ENCODE measurements at regions not wholly inside any gene's neighbourhood (a gene's known extent, or its start where the extent isn't known, plus 50 kb on each side); places are given as distances from the start of the nearest gene placed in this dataset.

DNA sequence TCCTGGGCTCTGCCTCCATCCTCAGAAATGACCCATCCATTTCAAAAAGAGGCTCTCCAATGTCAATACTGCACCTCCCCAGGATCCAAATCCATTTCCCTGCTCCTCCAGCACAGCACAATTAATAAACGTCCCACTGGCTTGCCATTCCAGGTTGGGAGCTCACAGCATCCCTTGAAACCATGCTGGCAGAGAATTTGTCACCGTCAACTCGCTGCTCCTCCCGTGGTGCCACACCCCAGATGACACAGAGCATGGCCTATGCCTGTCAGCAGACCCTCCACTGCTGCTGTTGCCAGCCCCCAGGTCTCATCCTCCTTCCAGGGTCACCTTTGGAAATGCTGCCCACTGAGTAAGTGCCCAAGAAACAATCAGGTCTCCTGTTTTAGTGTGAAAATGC lies 53.0 kb upstream of the UQCRFS1 start:
- Histone ChIP-seq H4K91ac (replicated peaks; ENCODE audit: insufficient read length, low read length) (no peak overlapping the region), H2BK20ac (ENCODE audit: low read length) (no peak overlapping the region), H4K5ac (ENCODE audit: insufficient read length, low read depth, low read length) (no peak overlapping the region), H2BK12ac (ENCODE audit: low read depth, low read length) (no peak overlapping the region), H3K4ac (replicated peaks; ENCODE audit: insufficient read length, low read depth, low read length) (no peak overlapping the region), H3K27ac (ENCODE audit: low read depth, low read length) (no peak overlapping the region), H3K56ac (replicated peaks; ENCODE audit: insufficient read length, low read depth, low read length) (no peak overlapping the region), H3K23ac (ENCODE audit: insufficient read length) (no peak overlapping the region), H3K9me3 (ENCODE audit: insufficient read depth in 2 of 2, low read depth in 1 of 2, low read length in 1 of 2) (0 out of 4 replicates have a peak, but pooled peaks cover 0 to under 1% of the 10 kb centered on the region in 2 experiments), H3K79me2 (ENCODE audit: control insufficient read depth in 1 of 2, insufficient read depth in 2 of 2, low read length in 2 of 2) (no peaks in the 10 kb centered on the region), H2AFZ (ENCODE audit: low read length) (no peak overlapping the region), H3K27me3 (replicated peaks in 1 of 4; ENCODE audit: control insufficient read depth in 3 of 4, extremely low read depth in 1 of 4, insufficient read depth in 3 of 4, low read length in 3 of 4) (no peaks in the 10 kb centered on the region; a peak in 3 of 7 replicates), H3K23me2 (ENCODE audit: low read depth, low read length) (no peaks in the 10 kb centered on the region), H3K79me1 (ENCODE audit: low read depth, low read length) (no peaks in the 10 kb centered on the region), H2BK120ac (replicated peaks; ENCODE audit: low read depth, low read length) (no peak overlapping the region), H3K14ac (ENCODE audit: insufficient read length) (no peak overlapping the region), H3K36me3 (ENCODE audit: control insufficient read depth in 2 of 4, insufficient read depth in 4 of 4, low read length in 3 of 4) (no peaks in the 10 kb centered on the region), H3K4me2 (ENCODE audit: insufficient read depth in 1 of 2, low read depth in 2 of 2, low read length in 2 of 2) (no peak overlapping the region), H2BK15ac (ENCODE audit: low read length) (no peak overlapping the region), H3K4me3 (ENCODE audit: extremely low read depth in 1 of 4, insufficient read depth in 2 of 4, low read depth in 3 of 4, low read length in 4 of 4) (no peak overlapping the region), H3K18ac (ENCODE audit: extremely low read depth, low read length) (no peak overlapping the region), H3K4me1 (replicated peaks in 1 of 4; ENCODE audit: control insufficient read depth in 3 of 4, insufficient read depth in 4 of 4, low read length in 3 of 4) (peaks cover 0 to 6% (median 1%) of the 10 kb centered on the region in 4 experiments; a peak in 4 of 7 replicates), H2BK5ac (ENCODE audit: low read depth, low read length) (no peak overlapping the region), H3K9ac (replicated peaks in 1 of 4; ENCODE audit: extremely low read depth in 1 of 4, low read depth in 3 of 4, low read length in 3 of 4) (no peak overlapping the region), H2AK5ac (ENCODE audit: low read depth, low read length) (no peak overlapping the region), H4K20me1 (replicated peaks in 1 of 2; ENCODE audit: control insufficient read depth in 1 of 2, insufficient read depth in 2 of 2, low read length in 2 of 2) (no peaks in the 10 kb centered on the region), H4K8ac (ENCODE audit: extremely low read depth, insufficient read depth, low read length) (no peak overlapping the region)
- ChIA-PET POLR2A (ENCODE audit: partially characterized antibody) (no interaction called here), CTCF (ENCODE audit: partially characterized antibody) (interaction anchor here (1.0 to 10.7 kb wide), 2 partner anchors 21 to 323 kb away, joined by 3 to 117 read pairs; no protein-coding TSS in a partner anchor)
- no peak for DNase-seq (ENCODE audit: low read depth in 1 of 2, low spot score in 2 of 2)
- TF ChIP-seq CBX8 (IDR thresholded peaks at IDR 0.05; ENCODE audit: borderline replicate concordance, low read depth, low read length) (no peak), JUND (IDR thresholded peaks at IDR 0.05; ENCODE audit: low read length) (no peak), RXRA (IDR thresholded peaks at IDR 0.05; ENCODE audit: insufficient read depth, low read depth, low read length) (no peak), EZH2 (IDR thresholded peaks at IDR 0.05; ENCODE audit: low read depth, low read length, severe bottlenecking) (no peak), TBP (IDR thresholded peaks at IDR 0.05; ENCODE audit: low read depth, low read length) (no peak), SIX5 (IDR thresholded peaks at IDR 0.05; ENCODE audit: low read depth, low read length) (no peak)
- 93% methylated on average over 4 of the region's 4 CpGs; no CpG with 5 or more reads in 1 of the 2 experiments for WGBS, 2 experiments (ENCODE audit: extremely low coverage in 1 of 2, insufficient coverage in 1 of 2, insufficient read length in 1 of 2, insufficient replicate concordance in 2 of 2, low coverage in 1 of 2, low lambda C conversion rate in 2 of 2, missing lambda C conversion rate in 1 of 2)
- no peak for FAIRE-seq
